ENCODE measurements at regions not wholly inside any gene's neighbourhood (a gene's known extent, or its start where the extent isn't known, plus 50 kb on each side); places are given as distances from the start of the nearest gene placed in this dataset.

DNA sequence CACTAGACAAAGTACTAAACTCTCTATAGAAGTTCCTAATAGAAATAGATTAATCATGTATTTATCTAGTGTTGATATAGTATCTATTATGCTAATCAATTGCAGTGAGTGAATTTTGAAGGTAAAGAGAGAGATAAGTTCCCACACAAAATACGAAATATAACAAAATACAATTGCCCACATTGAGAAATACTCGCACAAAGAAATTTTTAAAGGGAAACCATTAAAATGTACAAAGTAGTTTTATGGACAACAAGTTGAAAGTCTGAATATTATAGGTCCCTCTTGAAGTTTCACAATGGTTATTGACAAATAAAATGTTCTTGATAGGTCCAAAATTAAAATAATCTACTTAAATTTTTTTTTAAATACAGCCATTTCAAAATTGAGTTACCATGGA lies 1031.1 kb downstream of the SORCS1 start:
- Histone ChIP-seq H3K27ac (ENCODE audit: insufficient read depth, low read length) (no peak overlapping the region), H3K9me3 (ENCODE audit: control insufficient read depth, insufficient read depth, low read length) (peaks cover 3% of the 10 kb centered on the region), H2AK9ac (replicated peaks; ENCODE audit: low read depth, low read length, poor library complexity) (no peak overlapping the region), H3K36me3 (ENCODE audit: control insufficient read depth, insufficient read depth, low read length) (no peaks in the 10 kb centered on the region), H2AK5ac (ENCODE audit: low read depth, low read length) (no peak overlapping the region), H3K18ac (ENCODE audit: low read depth, low read length) (no peak overlapping the region), H3K56ac (ENCODE audit: extremely low read depth, insufficient read depth, low read length) (no peak overlapping the region), H3K79me1 (ENCODE audit: low read depth in 1 of 2, low read length in 2 of 2) (no peaks in the 10 kb centered on the region), H3K4ac (ENCODE audit: low read depth, low read length) (no peak overlapping the region), H3K27me3 (ENCODE audit: control insufficient read depth, insufficient read depth, low read length) (no peaks in the 10 kb centered on the region), H3K4me3 (ENCODE audit: insufficient read depth, low read depth, low read length) (no peak overlapping the region), H2AFZ (replicated peaks; ENCODE audit: low read length, poor library complexity) (no peak overlapping the region), H2BK120ac (ENCODE audit: low read depth, low read length) (no peak overlapping the region), H4K8ac (ENCODE audit: low read depth in 2 of 2, low read length in 2 of 2) (no peak overlapping the region), H4K20me1 (ENCODE audit: insufficient read depth, low read length) (no peaks in the 10 kb centered on the region), H2BK20ac (ENCODE audit: low read depth, low read length) (no peak overlapping the region), H3K14ac (replicated peaks; ENCODE audit: low read depth, low read length) (no peak overlapping the region), H3K9ac (ENCODE audit: low read depth, low read length) (no peak overlapping the region), H2BK5ac (ENCODE audit: low read depth, low read length, poor library complexity, severe bottlenecking) (no peak overlapping the region), H2BK15ac (ENCODE audit: low read depth, low read length) (no peak overlapping the region), H3K23ac (ENCODE audit: low read depth, low read length) (no peak overlapping the region), H3K4me2 (ENCODE audit: low read depth, low read length) (no peak overlapping the region), H4K91ac (ENCODE audit: insufficient read depth, low read depth, low read length) (no peak overlapping the region), H4K5ac (ENCODE audit: low read depth, low read length) (no peak overlapping the region), H3K9me1 (ENCODE audit: insufficient read depth, low read length) (no peaks in the 10 kb centered on the region), H3K4me1 (ENCODE audit: control insufficient read depth, insufficient read depth, low read length) (no peaks in the 10 kb centered on the region)
- BruUV-seq (replicated peaks) = no TSS peak
- no peak for TF ChIP-seq MAZ (IDR thresholded peaks at IDR 0.05; ENCODE audit: borderline replicate concordance, low read depth, low read length)
- no peak for TF ChIP-seq FOS (IDR thresholded peaks at IDR 0.05; ENCODE audit: low read depth, low read length)
- TF ChIP-seq RAD21 (IDR thresholded peaks at IDR 0.05; ENCODE audit: low read length) = no peak
- no peak for TF ChIP-seq SMC3 (IDR thresholded peaks at IDR 0.05; ENCODE audit: low read depth, low read length)
- peak; percentile 53; the same call in 1 of the 2 replicates for TF ChIP-seq CEBPB (IDR thresholded peaks at IDR 0.05; ENCODE audit: low read depth, low read length)
- no peak for TF ChIP-seq MAFK (IDR thresholded peaks at IDR 0.05; ENCODE audit: low read depth, low read length)
- no peak for TF ChIP-seq RFX5 (IDR thresholded peaks at IDR 0.05; ENCODE audit: low read depth, low read length)
- TF ChIP-seq POLR2A (IDR thresholded peaks at IDR 0.05; ENCODE audit: low read depth, low read length) = no peak
- WGBS, 2 experiments (ENCODE audit: extremely low coverage in 2 of 2, insufficient read length in 1 of 2) = no CpG with 5 or more reads among the region's 2 CpGs
- POLR2A ChIA-PET (ENCODE audit: unreplicated experiment) = no interaction called here
- intact Hi-C loops (cut with micrococcal nuclease) (no loop called here), dilution Hi-C loops (cut with HindIII; ENCODE audit: low sequenced_read_pairs, unreplicated experiment) (no loop called here), in situ Hi-C loops (cut with MboI; ENCODE audit: low sequenced_read_pairs) (no loop called here)
- DNase-seq = no peak
- CTCF ChIA-PET = no interaction called here
- no peak for ATAC-seq (ENCODE audit: low read depth)
